Panc1 (cell line): ENCODE measurements at regions not wholly inside any gene's neighbourhood (a gene's known extent, or its start where the extent isn't known, plus 50 kb on each side); places are given as distances from the start of the nearest gene placed in this dataset.

Source experiments
- CTCF ChIP-seq: fragments of 450-650 bp; IDR thresholded peaks from 2 replicates; pipeline ENCODE4 v1.5.1; 2017; ENCODE audit warnings: mild to moderate bottlenecking
- POLR2AphosphoS5 ChIP-seq: IDR thresholded peaks from 2 replicates; pipeline ENCODE4 v1.6.1; 2012; ENCODE audit warnings: mild to moderate bottlenecking, low read depth, low read length, moderate library complexity
- SIN3A ChIP-seq: IDR thresholded peaks from 2 replicates; pipeline ENCODE4 v1.6.1; 2012; ENCODE audit warnings: low read depth, mild to moderate bottlenecking, low read length, moderate library complexity, borderline replicate concordance; ENCODE audit not compliant: insufficient read depth
- TF ChIP-seq, protein P1 (sequence below), 2 experiments: IDR thresholded peaks; 2 replicates each; pipeline ENCODE4 v1.6.1; 2011 to 2012; ENCODE audit warnings: low read depth in 2 of 2, control low read depth in 1 of 2, low read length in 1 of 2, mild to moderate bottlenecking in 1 of 2, moderate library complexity in 1 of 2; ENCODE audit not compliant: insufficient read depth in 1 of 2

DNA sequence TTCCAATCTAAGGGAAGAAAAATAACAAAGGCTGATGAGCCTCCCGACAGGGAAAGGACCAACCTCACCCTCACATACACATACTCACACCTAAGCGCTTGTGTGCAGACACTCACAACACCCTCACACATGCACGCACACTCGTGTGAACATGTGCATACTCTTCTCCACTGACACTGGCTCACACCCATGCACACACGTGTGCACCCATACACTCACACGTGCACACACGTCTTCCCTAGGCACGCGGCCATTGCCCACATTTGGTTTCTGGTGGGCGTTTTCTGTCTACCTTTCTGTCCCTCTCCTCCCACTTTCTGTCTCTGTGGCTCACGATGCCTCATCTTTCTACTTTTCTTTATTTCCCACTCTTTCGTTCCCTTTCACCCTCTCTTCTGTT is 169.7 kb upstream of the MVB12B start:
- no peak for TF ChIP-seq CTCF
- TF ChIP-seq POLR2AphosphoS5 = no peak
- TF ChIP-seq, protein P1, sequence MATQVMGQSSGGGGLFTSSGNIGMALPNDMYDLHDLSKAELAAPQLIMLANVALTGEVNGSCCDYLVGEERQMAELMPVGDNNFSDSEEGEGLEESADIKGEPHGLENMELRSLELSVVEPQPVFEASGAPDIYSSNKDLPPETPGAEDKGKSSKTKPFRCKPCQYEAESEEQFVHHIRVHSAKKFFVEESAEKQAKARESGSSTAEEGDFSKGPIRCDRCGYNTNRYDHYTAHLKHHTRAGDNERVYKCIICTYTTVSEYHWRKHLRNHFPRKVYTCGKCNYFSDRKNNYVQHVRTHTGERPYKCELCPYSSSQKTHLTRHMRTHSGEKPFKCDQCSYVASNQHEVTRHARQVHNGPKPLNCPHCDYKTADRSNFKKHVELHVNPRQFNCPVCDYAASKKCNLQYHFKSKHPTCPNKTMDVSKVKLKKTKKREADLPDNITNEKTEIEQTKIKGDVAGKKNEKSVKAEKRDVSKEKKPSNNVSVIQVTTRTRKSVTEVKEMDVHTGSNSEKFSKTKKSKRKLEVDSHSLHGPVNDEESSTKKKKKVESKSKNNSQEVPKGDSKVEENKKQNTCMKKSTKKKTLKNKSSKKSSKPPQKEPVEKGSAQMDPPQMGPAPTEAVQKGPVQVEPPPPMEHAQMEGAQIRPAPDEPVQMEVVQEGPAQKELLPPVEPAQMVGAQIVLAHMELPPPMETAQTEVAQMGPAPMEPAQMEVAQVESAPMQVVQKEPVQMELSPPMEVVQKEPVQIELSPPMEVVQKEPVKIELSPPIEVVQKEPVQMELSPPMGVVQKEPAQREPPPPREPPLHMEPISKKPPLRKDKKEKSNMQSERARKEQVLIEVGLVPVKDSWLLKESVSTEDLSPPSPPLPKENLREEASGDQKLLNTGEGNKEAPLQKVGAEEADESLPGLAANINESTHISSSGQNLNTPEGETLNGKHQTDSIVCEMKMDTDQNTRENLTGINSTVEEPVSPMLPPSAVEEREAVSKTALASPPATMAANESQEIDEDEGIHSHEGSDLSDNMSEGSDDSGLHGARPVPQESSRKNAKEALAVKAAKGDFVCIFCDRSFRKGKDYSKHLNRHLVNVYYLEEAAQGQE (IDR thresholded peaks at IDR 0.05; ENCODE audit: insufficient read depth in 1 of 2, low read depth in 2 of 2, low read length in 1 of 2) = no peak
- no peak for TF ChIP-seq SIN3A
